K562 (cell line): ENCODE measurements at regions not wholly inside any gene's neighbourhood (a gene's known extent, or its start where the extent isn't known, plus 50 kb on each side); places are given as distances from the start of the nearest gene placed in this dataset.

Experiments used
- ATAC-seq: fragments of 200-7000 bp; cut with Tn5 transposase; 3 replicates; pipeline ENCODE4 v1.9.1; 2020; ENCODE audit warnings: moderate library complexity
- BruUV-seq: library from RNA; stranded (reverse); fragments of 400-500 nt; replicated peaks from 2 replicates; lab custom pipeline; 2021; lab: Mats Ljungman, UMichigan
- CTCF ChIA-PET: fragments of 300-600 bp; formaldehyde crosslinking; extraction: SDS; loops from one replicate; lab custom pipeline; 2021; ENCODE audit warnings: low intra/inter-chr PET ratio; lab: Yijun Ruan, JAX
- POLR2A ChIA-PET: fragments of 300-600, 350-650 bp; sonication (Branson Sonifier 250); formaldehyde crosslinking; extraction: SDS; loops from one replicate; lab custom pipeline; 2021; ENCODE audit warnings: antibody characterized with exemption, inconsistent platforms; lab: Yijun Ruan, JAX
- DNase-seq, 4 experiments: peaks; one replicate each; pipeline versions ENCODE4 v3.0.0 to v3.0.0-alpha.2; 2011 to 2018; ENCODE audit warnings: low spot score in 3 of 4, mixed read lengths in 3 of 4; ENCODE audit errors: extremely low read depth in 1 of 4
- FAIRE-seq: peaks from 2 replicates; lab custom pipeline; 2011; peaks lifted over from hg19 to GRCh38; lab: Jason Lieb, UNC
- H2AFZ ChIP-seq: 2 replicates; pipeline ENCODE4 v1.6.0; 2011; ENCODE audit warnings: low read depth, low read length, control low read depth, inconsistent platforms
- H3K27ac ChIP-seq: fragments of 200-600 bp; 3 replicates; pipeline ENCODE4 v1.8.0; 2011; ENCODE audit warnings: low read depth, mild to moderate bottlenecking, control low read depth, inconsistent platforms, low read length, moderate library complexity, mixed read lengths; ENCODE audit errors: extremely low read depth
- H3K27me3 ChIP-seq, 2 experiments: fragments of 300-600 bp in 1 of 2; 2 replicates in 1 of 2; 3 replicates in 1 of 2; pipeline versions ENCODE4 v1.6.0 to v1.8.0; 2011; ENCODE audit warnings: inconsistent platforms in 2 of 2, low read length in 2 of 2, mild to moderate bottlenecking in 1 of 2, mixed read lengths in 1 of 2, moderate library complexity in 1 of 2; ENCODE audit not compliant: control insufficient read depth in 2 of 2, insufficient read depth in 2 of 2
- H3K36me3 ChIP-seq: fragments of 300-600 bp; 3 replicates; pipeline ENCODE4 v1.8.0; 2011; ENCODE audit warnings: mild to moderate bottlenecking, low read length, inconsistent platforms; ENCODE audit not compliant: control insufficient read depth, insufficient read depth
- H3K4me1 ChIP-seq, 2 experiments: fragments of 200-600 bp in 1 of 2; replicated peaks in 1 of 2; 2 replicates in 1 of 2; 3 replicates in 1 of 2; pipeline versions ENCODE4 v1.5.1 to v1.8.0; 2011; ENCODE audit warnings: inconsistent platforms in 2 of 2, low read length in 2 of 2, mild to moderate bottlenecking in 1 of 2, mixed read lengths in 1 of 2, moderate library complexity in 1 of 2; ENCODE audit not compliant: control insufficient read depth in 2 of 2, insufficient read depth in 2 of 2
- H3K4me2 ChIP-seq: 2 replicates; pipeline ENCODE4 v1.6.1; 2011; ENCODE audit warnings: low read length, control low read depth, inconsistent platforms, mixed read lengths; ENCODE audit not compliant: insufficient read depth
- H3K4me3 ChIP-seq: fragments of 200-600 bp; sonication (generic), shearing (Covaris generic); 2 replicates; pipeline ENCODE4 v1.5.1; 2016; ENCODE audit warnings: control low read depth, inconsistent platforms
- H3K79me2 ChIP-seq: fragments of 200-600 bp; 3 replicates; pipeline ENCODE4 v1.8.0; 2011; ENCODE audit warnings: low read length, inconsistent platforms; ENCODE audit not compliant: control insufficient read depth, insufficient read depth
- H3K9ac ChIP-seq, 2 experiments: 2 replicates each; pipeline versions ENCODE4 v1.6.0 to v1.6.1; 2011; ENCODE audit warnings: low read depth in 2 of 2, low read length in 2 of 2, control low read depth in 1 of 2, inconsistent platforms in 1 of 2, mild to moderate bottlenecking in 1 of 2, mixed read lengths in 1 of 2; ENCODE audit not compliant: insufficient read depth in 1 of 2
- H3K9me1 ChIP-seq: one replicate; pipeline ENCODE4 v1.6.0; 2011; ENCODE audit warnings: inconsistent platforms, mild to moderate bottlenecking, low read length, moderate library complexity; ENCODE audit not compliant: control insufficient read depth, insufficient read depth
- H3K9me3 ChIP-seq: replicated peaks from 2 replicates; pipeline ENCODE4 v1.5.1; 2011; ENCODE audit warnings: low read depth, low read length, inconsistent platforms; ENCODE audit not compliant: control insufficient read depth, insufficient read depth
- H4K20me1 ChIP-seq: replicated peaks from 2 replicates; pipeline ENCODE4 v1.6.1; 2011; ENCODE audit warnings: low read length, inconsistent platforms, mixed read lengths; ENCODE audit not compliant: control insufficient read depth, insufficient read depth
- WGBS: fragments of 100-300 bp; shearing (Covaris generic); methylation state at CpG from one replicate; pipeline ENCODE4 v1.1.6; 2016; ENCODE audit warnings: low coverage, mixed read lengths; ENCODE audit not compliant: insufficient coverage; ENCODE audit errors: missing lambda C conversion rate; 5-methylcytosine and 5-hydroxymethylcytosine counted together
- in situ Hi-C: fragments of 300-500 bp; cut with MboI; formaldehyde crosslinking; loops from 4 replicates; pipeline ENCODE4 v1.15.0; 2018; ENCODE audit warnings: inconsistent platforms, mixed read lengths
- intact Hi-C: fragments of 100-400 bp; cut with micrococcal nuclease; formaldehyde crosslinking; loops from 2 replicates; pipeline ENCODE4 v1.14.2; 2022
- TF ChIP-seq, protein P1 (sequence below): fragments of 450-650 bp; IDR thresholded peaks from 2 replicates; pipeline ENCODE4 v1.6.1; 2016; ENCODE audit warnings: low read depth

- no TSS peak for BruUV-seq
- DNase-seq, result no peak
- ChIA-PET POLR2A (no interaction called here), CTCF (no interaction called here)
- Histone ChIP-seq H3K27ac (no peak overlapping the region), H3K9me1 (no peaks in the 10 kb centered on the region), H3K9ac (no peak overlapping the region), H3K9me3 (no peaks in the 10 kb centered on the region), H3K36me3 (no peaks in the 10 kb centered on the region), H3K4me1 (no peaks in the 10 kb centered on the region), H2AFZ (no peak overlapping the region), H3K4me3 (no peak overlapping the region), H3K79me2 (no peaks in the 10 kb centered on the region), H3K4me2 (no peak overlapping the region), H4K20me1 (no peaks in the 10 kb centered on the region), H3K27me3 (no peaks in the 10 kb centered on the region)
- no peak for ATAC-seq
- in situ Hi-C loops, result no loop called here
- 0% methylated on average over 3 of the region's 3 CpGs for WGBS
- FAIRE-seq, result no peak
- intact Hi-C loops, result no loop called here
- TF ChIP-seq, protein P1, sequence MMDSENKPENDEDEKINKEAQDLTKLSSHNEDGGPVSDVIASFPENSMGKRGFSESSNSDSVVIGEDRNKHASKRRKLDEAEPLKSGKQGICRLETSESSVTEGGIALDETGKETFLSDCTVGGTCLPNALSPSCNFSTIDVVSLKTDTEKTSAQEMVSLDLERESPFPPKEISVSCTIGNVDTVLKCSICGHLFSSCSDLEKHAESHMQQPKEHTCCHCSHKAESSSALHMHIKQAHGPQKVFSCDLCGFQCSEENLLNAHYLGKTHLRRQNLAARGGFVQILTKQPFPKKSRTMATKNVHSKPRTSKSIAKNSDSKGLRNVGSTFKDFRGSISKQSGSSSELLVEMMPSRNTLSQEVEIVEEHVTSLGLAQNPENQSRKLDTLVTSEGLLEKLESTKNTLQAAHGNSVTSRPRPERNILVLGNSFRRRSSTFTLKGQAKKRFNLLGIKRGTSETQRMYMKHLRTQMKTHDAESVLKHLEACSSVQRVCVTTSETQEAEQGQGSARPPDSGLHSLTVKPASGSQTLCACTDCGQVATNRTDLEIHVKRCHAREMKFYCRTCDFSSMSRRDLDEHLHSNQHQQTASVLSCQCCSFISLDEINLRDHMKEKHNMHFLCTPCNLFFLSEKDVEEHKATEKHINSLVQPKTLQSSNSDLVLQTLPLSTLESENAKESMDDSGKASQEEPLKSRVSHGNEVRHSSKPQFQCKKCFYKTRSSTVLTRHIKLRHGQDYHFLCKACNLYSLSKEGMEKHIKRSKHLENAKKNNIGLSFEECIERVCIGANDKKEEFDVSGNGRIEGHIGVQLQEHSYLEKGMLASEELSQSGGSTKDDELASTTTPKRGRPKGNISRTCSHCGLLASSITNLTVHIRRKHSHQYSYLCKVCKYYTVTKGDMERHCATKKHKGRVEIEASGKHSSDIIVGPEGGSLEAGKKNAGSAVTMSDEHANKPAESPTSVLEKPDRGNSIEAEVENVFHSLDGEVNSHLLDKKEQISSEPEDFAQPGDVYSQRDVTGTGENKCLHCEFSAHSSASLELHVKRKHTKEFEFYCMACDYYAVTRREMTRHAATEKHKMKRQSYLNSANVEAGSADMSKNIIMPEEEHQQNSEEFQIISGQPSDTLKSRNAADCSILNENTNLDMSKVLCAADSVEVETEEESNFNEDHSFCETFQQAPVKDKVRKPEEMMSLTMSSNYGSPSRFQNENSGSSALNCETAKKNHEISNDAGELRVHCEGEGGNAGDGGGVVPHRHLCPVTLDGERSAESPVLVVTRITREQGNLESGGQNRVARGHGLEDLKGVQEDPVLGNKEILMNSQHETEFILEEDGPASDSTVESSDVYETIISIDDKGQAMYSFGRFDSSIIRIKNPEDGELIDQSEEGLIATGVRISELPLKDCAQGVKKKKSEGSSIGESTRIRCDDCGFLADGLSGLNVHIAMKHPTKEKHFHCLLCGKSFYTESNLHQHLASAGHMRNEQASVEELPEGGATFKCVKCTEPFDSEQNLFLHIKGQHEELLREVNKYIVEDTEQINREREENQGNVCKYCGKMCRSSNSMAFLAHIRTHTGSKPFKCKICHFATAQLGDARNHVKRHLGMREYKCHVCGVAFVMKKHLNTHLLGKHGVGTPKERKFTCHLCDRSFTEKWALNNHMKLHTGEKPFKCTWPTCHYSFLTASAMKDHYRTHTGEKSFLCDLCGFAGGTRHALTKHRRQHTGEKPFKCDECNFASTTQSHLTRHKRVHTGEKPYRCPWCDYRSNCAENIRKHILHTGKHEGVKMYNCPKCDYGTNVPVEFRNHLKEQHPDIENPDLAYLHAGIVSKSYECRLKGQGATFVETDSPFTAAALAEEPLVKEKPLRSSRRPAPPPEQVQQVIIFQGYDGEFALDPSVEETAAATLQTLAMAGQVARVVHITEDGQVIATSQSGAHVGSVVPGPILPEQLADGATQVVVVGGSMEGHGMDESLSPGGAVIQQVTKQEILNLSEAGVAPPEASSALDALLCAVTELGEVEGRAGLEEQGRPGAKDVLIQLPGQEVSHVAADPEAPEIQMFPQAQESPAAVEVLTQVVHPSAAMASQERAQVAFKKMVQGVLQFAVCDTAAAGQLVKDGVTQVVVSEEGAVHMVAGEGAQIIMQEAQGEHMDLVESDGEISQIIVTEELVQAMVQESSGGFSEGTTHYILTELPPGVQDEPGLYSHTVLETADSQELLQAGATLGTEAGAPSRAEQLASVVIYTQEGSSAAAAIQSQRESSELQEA, result no peak
Observed at GRCh38 chr13:47148543-47148942, 251.7 kb upstream of the HTR2A start.
